NB4 (cell line): ENCODE measurements at regions not wholly inside any gene's neighbourhood (a gene's known extent, or its start where the extent isn't known, plus 50 kb on each side); places are given as distances from the start of the nearest gene placed in this dataset.
"Not testable (repeated sequence)": the region's sequence is repeated elsewhere in the genome, so short reads cannot be mapped to it uniquely, and the experiment has no call there.

Experiments
- DNase-seq: peaks from one replicate; pipeline ENCODE4 v3.0.0; 2010; ENCODE audit warnings: low read depth
- H3K4me3 ChIP-seq: one replicate; pipeline ENCODE4 v1.5.1; 2011; ENCODE audit warnings: mild to moderate bottlenecking, low read depth, low read length, moderate library complexity
- CTCF ChIP-seq: IDR thresholded peaks from one replicate; pipeline ENCODE4 v1.5.1; 2012; ENCODE audit warnings: low read depth, low read length
- MAX ChIP-seq: IDR thresholded peaks from 2 replicates; pipeline ENCODE4 v1.6.1; 2011; ENCODE audit warnings: low read depth, low read length
- MYC ChIP-seq: IDR thresholded peaks from 2 replicates; pipeline ENCODE4 v1.6.1; 2011; ENCODE audit warnings: low read depth, low read length
- POLR2A ChIP-seq: IDR thresholded peaks from 2 replicates; pipeline ENCODE4 v1.6.1; 2011; ENCODE audit warnings: mild to moderate bottlenecking; ENCODE audit not compliant: insufficient read length; ENCODE audit errors: extremely low read depth

- TF ChIP-seq POLR2A (peak; percentile 36), MYC (peak; percentile 69), CTCF (no peak), MAX (peak; percentile 27; the same call in 1 of the 2 replicates)
- peak overlapping the region; percentile 46 for H3K4me3 ChIP-seq
- peak; percentile 99 for DNase-seq
These were observed 59.7 kb downstream of the RAP2B start for GRCh38 chr3:153221748-153222162.

GRCh38 chr3:153226877-153227276 is 64.9 kb downstream of the RAP2B start:
- not testable (repeated sequence) for DNase-seq

GRCh38 chr3:153230427-153230826 is 68.4 kb downstream of the RAP2B start:
- H3K4me3 ChIP-seq = not testable (repeated sequence)

More at GRCh38 chr3:153226877-153227276, 64.9 kb downstream of the RAP2B start:
- H3K4me3 ChIP-seq = not testable (repeated sequence)

GRCh38 chr3:153231245-153231644 is 69.2 kb downstream of the RAP2B start:
- not testable (repeated sequence) for DNase-seq, H3K4me3 ChIP-seq

More at GRCh38 chr3:153230427-153230826, 68.4 kb downstream of the RAP2B start:
- not testable (repeated sequence) for DNase-seq

- not testable (repeated sequence) for H3K4me3 ChIP-seq, DNase-seq
These were observed 70.2 kb downstream of the RAP2B start for GRCh38 chr3:153232050-153232752.

GRCh38 chr3:153232851-153233271 is 70.8 kb downstream of the RAP2B start:
- TF ChIP-seq MYC = no peak
- TF ChIP-seq POLR2A = no peak
- no peak for TF ChIP-seq CTCF
- TF ChIP-seq MAX = no peak
- no peak for DNase-seq
- no peak overlapping the region for H3K4me3 ChIP-seq

GRCh38 chr3:153233986-153234385 is 72.0 kb downstream of the RAP2B start:
- no peak for TF ChIP-seq POLR2A
- TF ChIP-seq MYC = no peak
- DNase-seq = no peak
- H3K4me3 ChIP-seq = no peak overlapping the region

- DNase-seq = peak; percentile 70
- H3K4me3 ChIP-seq = no peak overlapping the region
- no peak for TF ChIP-seq CTCF
- TF ChIP-seq MYC = no peak
- no peak for TF ChIP-seq POLR2A
- no peak for TF ChIP-seq MAX
These were observed 80.9 kb downstream of the RAP2B start for GRCh38 chr3:153242896-153243295.

- TF ChIP-seq MAX (no peak), POLR2A (no peak), CTCF (no peak)
- peak; percentile 62 for DNase-seq
- H3K4me3 ChIP-seq = peak overlapping the region; percentile 17
These were observed 82.9 kb downstream of the RAP2B start for GRCh38 chr3:153244961-153245360.
